ENCODE measurements at regions not wholly inside any gene's neighbourhood (a gene's known extent, or its start where the extent isn't known, plus 50 kb on each side); places are given as distances from the start of the nearest gene placed in this dataset.

GRCh38 chr5:145044970-145045369 is 790.2 kb downstream of the PRELID2 start (continued):
- no peak for TF ChIP-seq ZNF253 (CRISPR knock-in tag; conservative IDR thresholded peaks at IDR 0.05)
- no peak for TF ChIP-seq CREB3 (tag; conservative IDR thresholded peaks at IDR 0.05; ENCODE audit: low read depth)
- TF ChIP-seq CUX1 (CRISPR knock-in tag; IDR thresholded peaks at IDR 0.05): no peak
- TF ChIP-seq, protein P1, sequence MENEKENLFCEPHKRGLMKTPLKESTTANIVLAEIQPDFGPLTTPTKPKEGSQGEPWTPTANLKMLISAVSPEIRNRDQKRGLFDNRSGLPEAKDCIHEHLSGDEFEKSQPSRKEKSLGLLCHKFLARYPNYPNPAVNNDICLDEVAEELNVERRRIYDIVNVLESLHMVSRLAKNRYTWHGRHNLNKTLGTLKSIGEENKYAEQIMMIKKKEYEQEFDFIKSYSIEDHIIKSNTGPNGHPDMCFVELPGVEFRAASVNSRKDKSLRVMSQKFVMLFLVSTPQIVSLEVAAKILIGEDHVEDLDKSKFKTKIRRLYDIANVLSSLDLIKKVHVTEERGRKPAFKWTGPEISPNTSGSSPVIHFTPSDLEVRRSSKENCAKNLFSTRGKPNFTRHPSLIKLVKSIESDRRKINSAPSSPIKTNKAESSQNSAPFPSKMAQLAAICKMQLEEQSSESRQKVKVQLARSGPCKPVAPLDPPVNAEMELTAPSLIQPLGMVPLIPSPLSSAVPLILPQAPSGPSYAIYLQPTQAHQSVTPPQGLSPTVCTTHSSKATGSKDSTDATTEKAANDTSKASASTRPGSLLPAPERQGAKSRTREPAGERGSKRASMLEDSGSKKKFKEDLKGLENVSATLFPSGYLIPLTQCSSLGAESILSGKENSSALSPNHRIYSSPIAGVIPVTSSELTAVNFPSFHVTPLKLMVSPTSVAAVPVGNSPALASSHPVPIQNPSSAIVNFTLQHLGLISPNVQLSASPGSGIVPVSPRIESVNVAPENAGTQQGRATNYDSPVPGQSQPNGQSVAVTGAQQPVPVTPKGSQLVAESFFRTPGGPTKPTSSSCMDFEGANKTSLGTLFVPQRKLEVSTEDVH (IDR thresholded peaks at IDR 0.05; ENCODE audit: low read depth, partially characterized antibody): no peak
- TF ChIP-seq ZNF445 (CRISPR knock-in tag; IDR thresholded peaks at IDR 0.05; ENCODE audit: low read depth): no peak

Data from K562 (cell line).